Keratinocyte (primary cell): ENCODE measurements at regions not wholly inside any gene's neighbourhood (a gene's known extent, or its start where the extent isn't known, plus 50 kb on each side); places are given as distances from the start of the nearest gene placed in this dataset.

Experiments used
- DNase-seq: peaks from one replicate; pipeline ENCODE4 v3.0.0-alpha.2; 2011; ENCODE audit warnings: low read depth, missing footprints, low spot score
- FAIRE-seq: peaks from 2 replicates; lab custom pipeline; 2011; peaks lifted over from hg19 to GRCh38; lab: Jason Lieb, UNC
- H2AFZ ChIP-seq: 2 replicates; pipeline ENCODE4 v1.6.0; 2012; ENCODE audit warnings: low read length, control low read depth, inconsistent platforms; ENCODE audit not compliant: control insufficient read depth
- H3K27ac ChIP-seq: 2 replicates; pipeline ENCODE4 v1.5.1; 2011; ENCODE audit warnings: low read length; ENCODE audit not compliant: control insufficient read depth, insufficient read depth
- H3K27me3 ChIP-seq: 3 replicates; pipeline ENCODE4 v1.6.0; 2011; ENCODE audit warnings: low read length; ENCODE audit not compliant: control insufficient read depth, insufficient read depth; ENCODE audit errors: extremely low read depth
- H3K36me3 ChIP-seq, 2 experiments: 2 replicates in 1 of 2; 3 replicates in 1 of 2; pipeline ENCODE4 v1.5.1; 2011; ENCODE audit warnings: low read length in 2 of 2, mild to moderate bottlenecking in 1 of 2; ENCODE audit not compliant: control insufficient read depth in 2 of 2, insufficient read depth in 2 of 2; ENCODE audit errors: extremely low read depth in 1 of 2
- H3K4me1 ChIP-seq: 3 replicates; pipeline ENCODE4 v1.5.1; 2011; ENCODE audit warnings: low read length; ENCODE audit not compliant: control insufficient read depth, insufficient read depth; ENCODE audit errors: extremely low read depth
- H3K4me2 ChIP-seq: 3 replicates; pipeline ENCODE4 v1.6.0; 2011; ENCODE audit warnings: low read depth, low read length; ENCODE audit not compliant: control insufficient read depth, insufficient read depth; ENCODE audit errors: extremely low read depth
- H3K4me3 ChIP-seq, 3 experiments: fragments of 200-600 bp in 1 of 3; sonication (generic) in 1 of 3; 2 replicates in 2 of 3; 3 replicates in 1 of 3; pipeline ENCODE4 v1.5.1; 2011 to 2016; ENCODE audit warnings: low read length in 3 of 3, mild to moderate bottlenecking in 3 of 3, control low read depth in 2 of 3, inconsistent platforms in 1 of 3, low read depth in 1 of 3, mixed read lengths in 1 of 3, mixed run types in 1 of 3, moderate library complexity in 1 of 3; ENCODE audit not compliant: control insufficient read depth in 2 of 3, insufficient read depth in 2 of 3; ENCODE audit errors: extremely low read depth in 1 of 3
- H3K79me2 ChIP-seq: 2 replicates; pipeline ENCODE4 v1.6.0; 2012; ENCODE audit warnings: low read length; ENCODE audit not compliant: control insufficient read depth, insufficient read depth
- H3K9ac ChIP-seq: 3 replicates; pipeline ENCODE4 v1.6.0; 2011; ENCODE audit warnings: low read length; ENCODE audit not compliant: control insufficient read depth, insufficient read depth; ENCODE audit errors: extremely low read depth
- H3K9me1 ChIP-seq: 3 replicates; pipeline ENCODE4 v1.6.0; 2011; ENCODE audit warnings: low read length; ENCODE audit not compliant: control insufficient read depth, insufficient read depth; ENCODE audit errors: extremely low read depth
- H3K9me3 ChIP-seq: 2 replicates; pipeline ENCODE4 v1.5.1; 2012; ENCODE audit warnings: low read depth, low read length; ENCODE audit not compliant: control insufficient read depth
- H4K20me1 ChIP-seq: 3 replicates; pipeline ENCODE4 v1.6.0; 2011; ENCODE audit warnings: low read length; ENCODE audit not compliant: control insufficient read depth, insufficient read depth; ENCODE audit errors: extremely low read depth
- EZH2 ChIP-seq: IDR thresholded peaks from one replicate; pipeline ENCODE4 v1.6.1; 2012; ENCODE audit warnings: inconsistent platforms, mild to moderate bottlenecking, low read length, moderate library complexity
- dilution Hi-C: fragments of 300-500 bp; cut with MboI; formaldehyde crosslinking; loops from one replicate; pipeline ENCODE4 v1.7.0; 2020; ENCODE audit warnings: low sequenced_read_pairs; ENCODE audit not compliant: extremely low pct_ligation_motif_present
- TF ChIP-seq, protein P1 (sequence below), 3 experiments: IDR thresholded peaks in 1 of 3; conservative IDR thresholded peaks in 1 of 3; optimal IDR thresholded peaks in 1 of 3; 2 replicates in 2 of 3; 3 replicates in 1 of 3; pipeline versions ENCODE3 to v1.5.1; 2011; ENCODE audit warnings: low read length in 3 of 3, mild to moderate bottlenecking in 3 of 3, moderate library complexity in 2 of 3, control low read depth in 1 of 3, inconsistent platforms in 1 of 3; ENCODE audit not compliant: insufficient read depth in 2 of 3; ENCODE audit errors: extremely low read depth in 1 of 3

- dilution Hi-C loops, result no loop called here
- no peaks in the 10 kb centered on the region for H3K4me1 ChIP-seq
- no peaks in the 10 kb centered on the region for H3K9me1 ChIP-seq
- no peaks in the 10 kb centered on the region for H4K20me1 ChIP-seq
- DNase-seq (no peak), FAIRE-seq (no peak)
- H3K4me2 ChIP-seq, result no peak overlapping the region
- no peak overlapping the region for H2AFZ ChIP-seq
- H3K9ac ChIP-seq, result no peak overlapping the region
- H3K36me3 ChIP-seq, result no peaks in the 10 kb centered on the region
- no peak for TF ChIP-seq EZH2
- TF ChIP-seq, protein P1, sequence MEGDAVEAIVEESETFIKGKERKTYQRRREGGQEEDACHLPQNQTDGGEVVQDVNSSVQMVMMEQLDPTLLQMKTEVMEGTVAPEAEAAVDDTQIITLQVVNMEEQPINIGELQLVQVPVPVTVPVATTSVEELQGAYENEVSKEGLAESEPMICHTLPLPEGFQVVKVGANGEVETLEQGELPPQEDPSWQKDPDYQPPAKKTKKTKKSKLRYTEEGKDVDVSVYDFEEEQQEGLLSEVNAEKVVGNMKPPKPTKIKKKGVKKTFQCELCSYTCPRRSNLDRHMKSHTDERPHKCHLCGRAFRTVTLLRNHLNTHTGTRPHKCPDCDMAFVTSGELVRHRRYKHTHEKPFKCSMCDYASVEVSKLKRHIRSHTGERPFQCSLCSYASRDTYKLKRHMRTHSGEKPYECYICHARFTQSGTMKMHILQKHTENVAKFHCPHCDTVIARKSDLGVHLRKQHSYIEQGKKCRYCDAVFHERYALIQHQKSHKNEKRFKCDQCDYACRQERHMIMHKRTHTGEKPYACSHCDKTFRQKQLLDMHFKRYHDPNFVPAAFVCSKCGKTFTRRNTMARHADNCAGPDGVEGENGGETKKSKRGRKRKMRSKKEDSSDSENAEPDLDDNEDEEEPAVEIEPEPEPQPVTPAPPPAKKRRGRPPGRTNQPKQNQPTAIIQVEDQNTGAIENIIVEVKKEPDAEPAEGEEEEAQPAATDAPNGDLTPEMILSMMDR (optimal IDR thresholded peaks at IDR 0.05 in 1 of 3, IDR thresholded peaks at IDR 0.05 in 1 of 3, conservative IDR thresholded peaks at IDR 0.05 in 1 of 3; ENCODE audit: extremely low read depth in 1 of 3, insufficient read depth in 2 of 3, low read length in 3 of 3), result no peak
- H3K27me3 ChIP-seq, result no peaks in the 10 kb centered on the region
- H3K4me3 ChIP-seq, result no peak overlapping the region
- no peaks in the 10 kb centered on the region for H3K79me2 ChIP-seq
- no peak overlapping the region for H3K27ac ChIP-seq
- H3K9me3 ChIP-seq, result no peaks in the 10 kb centered on the region
Measured at GRCh38 chr3:6147883-6148282, 713.0 kb upstream of the GRM7 start.

- Histone ChIP-seq H3K4me3 (no peak overlapping the region), H3K27me3 (no peaks in the 10 kb centered on the region), H3K27ac (no peak overlapping the region), H3K4me1 (no peaks in the 10 kb centered on the region), H3K4me2 (no peak overlapping the region), H3K9me1 (no peaks in the 10 kb centered on the region), H4K20me1 (no peaks in the 10 kb centered on the region), H3K9me3 (no peaks in the 10 kb centered on the region), H3K9ac (no peak overlapping the region), H3K79me2 (no peaks in the 10 kb centered on the region), H3K36me3 (no peaks in the 10 kb centered on the region), H2AFZ (no peak overlapping the region)
- TF ChIP-seq, protein P1 (optimal IDR thresholded peaks at IDR 0.05 in 1 of 3, IDR thresholded peaks at IDR 0.05 in 1 of 3, conservative IDR thresholded peaks at IDR 0.05 in 1 of 3; ENCODE audit: extremely low read depth in 1 of 3, insufficient read depth in 2 of 3, low read length in 3 of 3), result no peak
- TF ChIP-seq EZH2, result no peak
- DNase-seq (no peak), FAIRE-seq (no peak)
- dilution Hi-C loops, result no loop called here
Measured at GRCh38 chr3:6155650-6156338, 705.1 kb upstream of the GRM7 start.
